K562 (cell line): ENCODE measurements at regions not wholly inside any gene's neighbourhood (a gene's known extent, or its start where the extent isn't known, plus 50 kb on each side); places are given as distances from the start of the nearest gene placed in this dataset.

Source experiments
- ATAC-seq: fragments of 200-7000 bp; cut with Tn5 transposase; 3 replicates; pipeline ENCODE4 v1.9.1; 2020; ENCODE audit warnings: moderate library complexity
- BruUV-seq: library from RNA; stranded (reverse); fragments of 400-500 nt; replicated peaks from 2 replicates; lab custom pipeline; 2021; lab: Mats Ljungman, UMichigan
- CTCF ChIA-PET: fragments of 300-600 bp; formaldehyde crosslinking; extraction: SDS; loops from one replicate; lab custom pipeline; 2021; ENCODE audit warnings: low intra/inter-chr PET ratio; lab: Yijun Ruan, JAX
- POLR2A ChIA-PET: fragments of 300-600, 350-650 bp; sonication (Branson Sonifier 250); formaldehyde crosslinking; extraction: SDS; loops from one replicate; lab custom pipeline; 2021; ENCODE audit warnings: antibody characterized with exemption, inconsistent platforms; lab: Yijun Ruan, JAX
- DNase-seq, 4 experiments: peaks; one replicate each; pipeline versions ENCODE4 v3.0.0 to v3.0.0-alpha.2; 2011 to 2018; ENCODE audit warnings: low spot score in 3 of 4, mixed read lengths in 3 of 4; ENCODE audit errors: extremely low read depth in 1 of 4
- FAIRE-seq: peaks from 2 replicates; lab custom pipeline; 2011; peaks lifted over from hg19 to GRCh38; lab: Jason Lieb, UNC
- H2AFZ ChIP-seq: 2 replicates; pipeline ENCODE4 v1.6.0; 2011; ENCODE audit warnings: low read depth, low read length, control low read depth, inconsistent platforms
- H3K27ac ChIP-seq: fragments of 200-600 bp; 3 replicates; pipeline ENCODE4 v1.8.0; 2011; ENCODE audit warnings: low read depth, mild to moderate bottlenecking, control low read depth, inconsistent platforms, low read length, moderate library complexity, mixed read lengths; ENCODE audit errors: extremely low read depth
- H3K27me3 ChIP-seq, 2 experiments: fragments of 300-600 bp in 1 of 2; 2 replicates in 1 of 2; 3 replicates in 1 of 2; pipeline versions ENCODE4 v1.6.0 to v1.8.0; 2011; ENCODE audit warnings: inconsistent platforms in 2 of 2, low read length in 2 of 2, mild to moderate bottlenecking in 1 of 2, mixed read lengths in 1 of 2, moderate library complexity in 1 of 2; ENCODE audit not compliant: control insufficient read depth in 2 of 2, insufficient read depth in 2 of 2
- H3K36me3 ChIP-seq: fragments of 300-600 bp; 3 replicates; pipeline ENCODE4 v1.8.0; 2011; ENCODE audit warnings: mild to moderate bottlenecking, low read length, inconsistent platforms; ENCODE audit not compliant: control insufficient read depth, insufficient read depth
- H3K4me1 ChIP-seq, 2 experiments: fragments of 200-600 bp in 1 of 2; replicated peaks in 1 of 2; 2 replicates in 1 of 2; 3 replicates in 1 of 2; pipeline versions ENCODE4 v1.5.1 to v1.8.0; 2011; ENCODE audit warnings: inconsistent platforms in 2 of 2, low read length in 2 of 2, mild to moderate bottlenecking in 1 of 2, mixed read lengths in 1 of 2, moderate library complexity in 1 of 2; ENCODE audit not compliant: control insufficient read depth in 2 of 2, insufficient read depth in 2 of 2
- H3K4me2 ChIP-seq: 2 replicates; pipeline ENCODE4 v1.6.1; 2011; ENCODE audit warnings: low read length, control low read depth, inconsistent platforms, mixed read lengths; ENCODE audit not compliant: insufficient read depth
- H3K4me3 ChIP-seq: fragments of 200-600 bp; sonication (generic), shearing (Covaris generic); 2 replicates; pipeline ENCODE4 v1.5.1; 2016; ENCODE audit warnings: control low read depth, inconsistent platforms
- H3K79me2 ChIP-seq: fragments of 200-600 bp; 3 replicates; pipeline ENCODE4 v1.8.0; 2011; ENCODE audit warnings: low read length, inconsistent platforms; ENCODE audit not compliant: control insufficient read depth, insufficient read depth
- H3K9ac ChIP-seq, 2 experiments: 2 replicates each; pipeline versions ENCODE4 v1.6.0 to v1.6.1; 2011; ENCODE audit warnings: low read depth in 2 of 2, low read length in 2 of 2, control low read depth in 1 of 2, inconsistent platforms in 1 of 2, mild to moderate bottlenecking in 1 of 2, mixed read lengths in 1 of 2; ENCODE audit not compliant: insufficient read depth in 1 of 2
- H3K9me1 ChIP-seq: one replicate; pipeline ENCODE4 v1.6.0; 2011; ENCODE audit warnings: inconsistent platforms, mild to moderate bottlenecking, low read length, moderate library complexity; ENCODE audit not compliant: control insufficient read depth, insufficient read depth
- H3K9me3 ChIP-seq: replicated peaks from 2 replicates; pipeline ENCODE4 v1.5.1; 2011; ENCODE audit warnings: low read depth, low read length, inconsistent platforms; ENCODE audit not compliant: control insufficient read depth, insufficient read depth
- H4K20me1 ChIP-seq: replicated peaks from 2 replicates; pipeline ENCODE4 v1.6.1; 2011; ENCODE audit warnings: low read length, inconsistent platforms, mixed read lengths; ENCODE audit not compliant: control insufficient read depth, insufficient read depth
- BRD4 ChIP-seq: fragments of 200-600 bp; sonication (generic); IDR thresholded peaks from 2 replicates; pipeline ENCODE4 v1.6.1; 2017; ENCODE audit warnings: inconsistent platforms
- ESRRB ChIP-seq: fragments of 250-450 bp; sonication (Bioruptor Pico); IDR thresholded peaks from 2 replicates; pipeline ENCODE4 v1.5.0; 2020; ENCODE audit warnings: mild to moderate bottlenecking, moderate library complexity, borderline replicate concordance
- FOXK1 ChIP-seq: sonication (generic); formaldehyde crosslinking; IDR thresholded peaks from 2 replicates; pipeline ENCODE4 v1.8.0; 2022; ENCODE audit warnings: missing genetic modification reagents, mild to moderate bottlenecking, borderline replicate concordance
- GTF3C2 ChIP-seq: IDR thresholded peaks from 3 replicates; pipeline ENCODE4 v1.6.1; 2011; ENCODE audit warnings: borderline replicate concordance, mild to moderate bottlenecking, moderate library complexity; ENCODE audit not compliant: insufficient read length; ENCODE audit errors: extremely low read depth
- KDM5B ChIP-seq: fragments of 200-600 bp; sonication (generic); IDR thresholded peaks from 2 replicates; pipeline ENCODE4 v1.6.1; 2012; ENCODE audit warnings: low read depth, mild to moderate bottlenecking, moderate library complexity, low read length, control low read depth, inconsistent platforms; ENCODE audit not compliant: insufficient replicate concordance
- LCOR ChIP-seq: sonication (generic); formaldehyde crosslinking; IDR thresholded peaks from 2 replicates; pipeline ENCODE4 v1.8.0; 2022; ENCODE audit warnings: mild to moderate bottlenecking, missing genetic modification reagents
- MAZ ChIP-seq, 2 experiments: fragments of 450-650 bp in 1 of 2; sonication (generic) in 1 of 2; formaldehyde crosslinking; IDR thresholded peaks in 1 of 2; conservative IDR thresholded peaks in 1 of 2; 2 replicates each; pipeline versions ENCODE4 v1.4.0 to v1.5.0; 2020; ENCODE audit warnings: mild to moderate bottlenecking in 1 of 2, missing genetic modification reagents in 1 of 2
- NFRKB ChIP-seq: fragments of 450-650 bp; IDR thresholded peaks from 2 replicates; pipeline ENCODE4 v1.6.1; 2016; ENCODE audit warnings: low read depth
- PRDM10 ChIP-seq: fragments of 450-650 bp; IDR thresholded peaks from 2 replicates; pipeline ENCODE4 v1.6.1; 2018; ENCODE audit not compliant: partially characterized antibody
- ZBTB8A ChIP-seq: fragments of 450-650 bp; IDR thresholded peaks from 2 replicates; pipeline ENCODE4 v1.6.1; 2018; ENCODE audit warnings: mild to moderate bottlenecking, moderate library complexity; ENCODE audit not compliant: partially characterized antibody
- WGBS: fragments of 100-300 bp; shearing (Covaris generic); methylation state at CpG from one replicate; pipeline ENCODE4 v1.1.6; 2016; ENCODE audit warnings: low coverage, mixed read lengths; ENCODE audit not compliant: insufficient coverage; ENCODE audit errors: missing lambda C conversion rate; 5-methylcytosine and 5-hydroxymethylcytosine counted together
- in situ Hi-C: fragments of 300-500 bp; cut with MboI; formaldehyde crosslinking; loops from 4 replicates; pipeline ENCODE4 v1.15.0; 2018; ENCODE audit warnings: inconsistent platforms, mixed read lengths
- intact Hi-C: fragments of 100-400 bp; cut with micrococcal nuclease; formaldehyde crosslinking; loops from 2 replicates; pipeline ENCODE4 v1.14.2; 2022

GRCh38 chr1:115164940-115165705, 75.8 kb upstream of the TSPAN2 start (continued):
- TF ChIP-seq GTF3C2 (no peak), LCOR (CRISPR knock-in tag) (no peak), NFRKB (no peak)

- no peaks in the 10 kb centered on the region for H3K9me1 ChIP-seq
- no peaks in the 10 kb centered on the region for H3K36me3 ChIP-seq
- H3K4me3 ChIP-seq: no peak overlapping the region
- 0% methylated on average over 1 of the region's 1 CpG for WGBS
- DNase-seq (no peak), FAIRE-seq (no peak), ATAC-seq (no peak)
- no peak overlapping the region for H3K9ac ChIP-seq
- POLR2A ChIA-PET: no interaction called here
- TF ChIP-seq PRDM10: no peak
- TF ChIP-seq ZBTB8A: no peak
- TF ChIP-seq KDM5B: no peak
- TF ChIP-seq MAZ (CRISPR knock-in tag; conservative IDR thresholded peaks at IDR 0.05 in 1 of 2, IDR thresholded peaks at IDR 0.05 in 1 of 2): no peak
- TF ChIP-seq FOXK1: no peak
- no peak for TF ChIP-seq BRD4
- TF ChIP-seq ESRRB (CRISPR knock-in tag): no peak
- intact Hi-C loops (no loop called here), in situ Hi-C loops (no loop called here)
- H3K27me3 ChIP-seq: no peaks in the 10 kb centered on the region
- no peak overlapping the region for H2AFZ ChIP-seq
- CTCF ChIA-PET: no interaction called here
- no TSS peak for BruUV-seq
- H3K9me3 ChIP-seq: no peaks in the 10 kb centered on the region
- H3K27ac ChIP-seq: no peak overlapping the region
- no peak overlapping the region for H3K4me2 ChIP-seq
- no peaks in the 10 kb centered on the region for H4K20me1 ChIP-seq
- no peaks in the 10 kb centered on the region for H3K79me2 ChIP-seq
- H3K4me1 ChIP-seq: no peaks in the 10 kb centered on the region
Observed at GRCh38 chr1:115164484-115164883, 75.2 kb upstream of the TSPAN2 start.
